HepG2 (cell line): ENCODE measurements at regions not wholly inside any gene's neighbourhood (a gene's known extent, or its start where the extent isn't known, plus 50 kb on each side); places are given as distances from the start of the nearest gene placed in this dataset.
"Not testable (repeated sequence)": the region's sequence is repeated elsewhere in the genome, so short reads cannot be mapped to it uniquely, and the experiment has no call there.

Experiments used
- ATAC-seq: fragments of 200-7000 bp; cut with Tn5 transposase; 3 replicates; pipeline ENCODE4 v1.9.1; 2020; ENCODE audit warnings: mild to moderate bottlenecking, moderate library complexity
- BruUV-seq: library from RNA; stranded (reverse); fragments of 400-500 nt; replicated peaks from 2 replicates; lab custom pipeline; 2021; lab: Mats Ljungman, UMichigan
- CTCF ChIA-PET: fragments of 300-600 bp; formaldehyde crosslinking; extraction: SDS; loops from one replicate; lab custom pipeline; 2021; ENCODE audit warnings: low total read pairs, inconsistent platforms, low intra/inter-chr PET ratio; lab: Yijun Ruan, JAX
- POLR2A ChIA-PET: fragments of 350-600 bp; sonication (Branson Sonifier 250); formaldehyde crosslinking; loops from one replicate; lab custom pipeline; 2020; ENCODE audit warnings: antibody characterized with exemption, inconsistent platforms; lab: Yijun Ruan, JAX
- DNase-seq: peaks from one replicate; pipeline ENCODE4 v3.0.0-alpha.2; 2015; ENCODE audit warnings: low spot score
- FAIRE-seq: peaks from 3 replicates; lab custom pipeline; 2011; peaks lifted over from hg19 to GRCh38; lab: Jason Lieb, UNC
- H2AFZ ChIP-seq: one replicate; pipeline ENCODE4 v1.6.1; 2011; ENCODE audit warnings: low read length, inconsistent platforms
- H3K27ac ChIP-seq: fragments of 300-600 bp; 3 replicates; pipeline ENCODE4 v1.8.0; 2011; ENCODE audit warnings: mixed run types, mild to moderate bottlenecking, mixed read lengths, low read length, inconsistent platforms; ENCODE audit not compliant: insufficient read depth; ENCODE audit errors: extremely low read length
- H3K27me3 ChIP-seq, 2 experiments: fragments of 200-600 bp in 1 of 2; 2 replicates in 1 of 2; 3 replicates in 1 of 2; pipeline versions ENCODE4 v1.6.0 to v1.8.0; 2011; ENCODE audit warnings: low read length in 2 of 2, mild to moderate bottlenecking in 2 of 2, moderate library complexity in 2 of 2, inconsistent platforms in 1 of 2; ENCODE audit not compliant: insufficient read depth in 2 of 2, control insufficient read depth in 1 of 2
- H3K36me3 ChIP-seq, 2 experiments: fragments of 200-600 bp in 1 of 2; replicated peaks in 1 of 2; 2 replicates in 1 of 2; 3 replicates in 1 of 2; pipeline versions ENCODE4 v1.5.1 to v1.8.0; 2011; ENCODE audit warnings: low read length in 2 of 2, inconsistent platforms in 1 of 2; ENCODE audit not compliant: insufficient read depth in 2 of 2, control insufficient read depth in 1 of 2
- H3K4me1 ChIP-seq: 2 replicates; pipeline ENCODE4 v1.5.1; 2012; ENCODE audit warnings: low read length, inconsistent platforms; ENCODE audit not compliant: insufficient read depth
- H3K4me2 ChIP-seq: 2 replicates; pipeline ENCODE4 v1.6.0; 2011; ENCODE audit warnings: low read depth, low read length, inconsistent platforms
- H3K4me3 ChIP-seq, 3 experiments: fragments of 200-600 bp in 1 of 3; sonication (generic), shearing (Covaris generic) in 1 of 3; replicated peaks in 1 of 3; 2 replicates each; pipeline ENCODE4 v1.5.1; 2011 to 2016; ENCODE audit warnings: low read length in 3 of 3, inconsistent platforms in 2 of 3, low read depth in 2 of 3, mild to moderate bottlenecking in 2 of 3, control low read depth in 1 of 3, mixed read lengths in 1 of 3; ENCODE audit not compliant: insufficient read depth in 1 of 3
- H3K79me2 ChIP-seq: one replicate; pipeline ENCODE4 v1.6.1; 2011; ENCODE audit warnings: low read length, inconsistent platforms; ENCODE audit not compliant: insufficient read depth
- H3K9ac ChIP-seq: 2 replicates; pipeline ENCODE4 v1.6.0; 2011; ENCODE audit warnings: mild to moderate bottlenecking, low read depth, low read length, inconsistent platforms; ENCODE audit not compliant: insufficient read depth
- H3K9me3 ChIP-seq: 2 replicates; pipeline ENCODE4 v1.5.1; 2012; ENCODE audit warnings: mild to moderate bottlenecking, low read length
- H4K20me1 ChIP-seq: 2 replicates; pipeline ENCODE4 v1.6.0; 2011; ENCODE audit warnings: inconsistent platforms, mild to moderate bottlenecking, low read length, moderate library complexity; ENCODE audit not compliant: insufficient read depth
- ATM ChIP-seq: fragments of 450-650 bp; IDR thresholded peaks from 2 replicates; pipeline ENCODE4 v1.7.1; 2017; ENCODE audit warnings: mild to moderate bottlenecking, borderline replicate concordance
- HOXA5 ChIP-seq: sonication (generic); formaldehyde crosslinking; IDR thresholded peaks from 2 replicates; pipeline ENCODE4 v1.4.0; 2020; ENCODE audit warnings: missing genetic modification reagents
- ZNF180 ChIP-seq: sonication (generic); formaldehyde crosslinking; IDR thresholded peaks from 2 replicates; pipeline ENCODE4 v1.4.0; 2020; ENCODE audit warnings: low read depth, missing genetic modification reagents, borderline replicate concordance
- ZNF543 ChIP-seq: sonication (generic); formaldehyde crosslinking; IDR thresholded peaks from 2 replicates; pipeline ENCODE4 v1.4.0; 2020; ENCODE audit warnings: mild to moderate bottlenecking, missing genetic modification reagents
- ZNF761 ChIP-seq: sonication (generic); formaldehyde crosslinking; conservative IDR thresholded peaks from 2 replicates; pipeline ENCODE4 v1.4.0; 2020; ENCODE audit warnings: mild to moderate bottlenecking, missing genetic modification reagents
- WGBS: methylation state at CpG from one replicate; pipeline ENCODE4 v1.1.6; 2017; ENCODE audit warnings: low lambda C conversion rate; 5-methylcytosine and 5-hydroxymethylcytosine counted together
- in situ Hi-C: cut with HindIII; loops from 2 replicates; pipeline ENCODE4 v1.10.0; 2017; ENCODE audit warnings: low pct_unique_long_range_greater_than_20kb; ENCODE audit not compliant: extremely low pct_ligation_motif_present
- intact Hi-C: fragments of 100-400 bp; cut with micrococcal nuclease; formaldehyde crosslinking; loops from one replicate; pipeline ENCODE4 v1.10.0; 2022; ENCODE audit not compliant: unreplicated experiment

DNA sequence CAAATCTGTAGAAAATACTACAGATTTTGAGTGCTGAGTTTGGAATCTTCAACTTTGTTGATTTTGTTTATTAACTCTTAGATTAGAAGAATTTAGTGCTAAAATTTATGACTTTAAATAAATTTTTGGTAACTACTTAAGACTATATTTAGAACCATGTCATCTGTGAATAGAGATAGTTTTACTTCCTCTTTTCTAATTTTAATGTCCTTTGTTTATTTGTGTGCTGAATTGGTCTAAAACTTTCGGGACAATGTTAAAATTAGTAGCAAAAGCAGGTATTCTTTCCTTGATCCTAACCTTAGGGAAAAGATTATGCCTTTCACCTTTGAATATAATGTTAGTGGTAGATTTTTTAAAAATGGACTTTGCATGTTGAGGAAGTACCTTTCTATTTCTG is 119.7 kb upstream of the CXorf51A start:
- no peak for FAIRE-seq
- POLR2A ChIA-PET, result no interaction called here

GRCh38 chrX:146932997-146933396 is 118.5 kb upstream of the CXorf51A start:
- DNase-seq, H3K4me2 ChIP-seq, H3K4me1 ChIP-seq, H3K27me3 ChIP-seq, FAIRE-seq, BruUV-seq, H3K36me3 ChIP-seq, H3K79me2 ChIP-seq, intact Hi-C loops, H4K20me1 ChIP-seq, POLR2A ChIA-PET, H2AFZ ChIP-seq, H3K27ac ChIP-seq, H3K4me3 ChIP-seq, H3K9ac ChIP-seq, in situ Hi-C loops, ATAC-seq, CTCF ChIA-PET: not testable (repeated sequence)
- peaks cover 51% of the 10 kb centered on the region for H3K9me3 ChIP-seq
- 0% methylated on average over 1 of the region's 2 CpGs for WGBS

More for the DNA sequence above, 119.7 kb upstream of the CXorf51A start:
- Histone ChIP-seq H3K9me3 (peaks cover 44% of the 10 kb centered on the region), H3K4me1 (no peaks in the 10 kb centered on the region), H3K36me3 (no peaks in the 10 kb centered on the region), H3K4me3 (no peak overlapping the region), H3K4me2 (no peak overlapping the region)
- no peak for ATAC-seq
- CTCF ChIA-PET, result no interaction called here
- in situ Hi-C loops, result no loop called here
- TF ChIP-seq ATM, result no peak
- TF ChIP-seq ZNF180 (CRISPR knock-in tag), result no peak
- TF ChIP-seq HOXA5 (CRISPR knock-in tag), result no peak
- TF ChIP-seq ZNF761 (CRISPR knock-in tag), result no peak
- no peak for TF ChIP-seq ZNF543 (CRISPR knock-in tag)
- TF ChIP-seq, all 625 proteins: peak for 0
- no peak for DNase-seq
- no peaks in the 10 kb centered on the region for H3K79me2 ChIP-seq
- H3K9ac ChIP-seq, result no peak overlapping the region
- no peak overlapping the region for H3K27ac ChIP-seq
- 5% methylated on average over 1 of the region's 1 CpG for WGBS
- intact Hi-C loops, result no loop called here
- no peaks in the 10 kb centered on the region for H4K20me1 ChIP-seq
- no peaks in the 10 kb centered on the region for H3K27me3 ChIP-seq
- no peak overlapping the region for H2AFZ ChIP-seq
- BruUV-seq, result no TSS peak
